ENCODE measurements at regions not wholly inside any gene's neighbourhood (a gene's known extent, or its start where the extent isn't known, plus 50 kb on each side); places are given as distances from the start of the nearest gene placed in this dataset.

DNA sequence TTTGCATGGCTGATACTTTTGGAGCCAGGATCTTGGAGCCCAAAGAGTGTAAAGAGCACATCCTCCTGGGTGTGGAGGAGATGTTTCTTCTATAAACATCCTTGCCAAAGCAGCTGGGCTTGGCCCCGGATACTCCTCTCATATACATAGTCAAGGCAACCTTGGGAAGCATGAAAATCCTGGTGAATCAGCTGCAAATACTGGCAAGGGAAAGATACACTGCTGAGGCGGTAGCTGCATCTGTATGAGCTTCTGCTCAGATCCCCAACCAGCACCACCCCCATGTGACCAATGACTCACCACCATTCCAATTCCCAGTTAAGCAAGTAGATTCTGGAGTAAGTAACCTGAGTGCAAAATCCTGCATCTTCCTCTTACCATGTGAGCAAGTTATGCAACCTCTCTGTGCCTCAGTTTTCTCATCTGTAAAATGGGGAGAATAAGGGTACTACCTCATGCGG is 567.4 kb downstream of the MED13L start:
- no peak for ATAC-seq
- TF ChIP-seq ZNF8 (CRISPR knock-in tag; IDR thresholded peaks at IDR 0.05) (no peak), TCF4 (CRISPR knock-in tag; IDR thresholded peaks at IDR 0.05; ENCODE audit: borderline replicate concordance) (no peak)

DNA sequence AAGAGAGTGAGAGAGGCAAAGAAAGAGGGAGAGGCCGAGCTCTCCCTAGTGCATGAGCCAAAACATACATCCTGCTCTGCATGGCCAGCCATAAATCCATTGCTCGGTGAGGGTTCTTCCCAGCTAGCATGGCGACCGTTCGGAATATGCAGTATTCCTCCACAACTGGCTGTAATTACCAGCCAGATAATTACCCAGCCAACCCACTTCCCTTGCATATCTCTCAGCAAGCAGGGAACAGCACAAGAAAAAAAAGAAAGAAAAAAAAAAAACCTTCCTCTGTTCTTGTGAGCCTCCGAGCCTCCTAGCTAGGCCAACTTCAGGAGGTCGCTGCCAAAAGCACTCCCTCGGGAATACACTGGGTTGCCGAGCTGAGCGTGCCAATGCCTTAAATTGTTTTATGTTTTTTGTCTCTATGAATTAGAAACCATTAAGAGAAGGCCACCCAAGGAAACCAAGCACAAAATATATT is 567.9 kb downstream of the MED13L start:
- ATAC-seq, result no peak
- TF ChIP-seq ARNTL (CRISPR knock-in tag; IDR thresholded peaks at IDR 0.05; ENCODE audit: borderline replicate concordance, low read depth) (no peak), TOX (CRISPR knock-in tag; IDR thresholded peaks at IDR 0.05; ENCODE audit: borderline replicate concordance) (no peak), CSDC2 (CRISPR knock-in tag; IDR thresholded peaks at IDR 0.05) (no peak), GLIS3 (CRISPR knock-in tag; IDR thresholded peaks at IDR 0.05) (no peak), ZNF70 (CRISPR knock-in tag; IDR thresholded peaks at IDR 0.05) (no peak), ESRRG (CRISPR knock-in tag; IDR thresholded peaks at IDR 0.05) (no peak), PPARA (CRISPR knock-in tag; IDR thresholded peaks at IDR 0.05; ENCODE audit: borderline replicate concordance) (no peak)
- TF ChIP-seq, protein P1, sequence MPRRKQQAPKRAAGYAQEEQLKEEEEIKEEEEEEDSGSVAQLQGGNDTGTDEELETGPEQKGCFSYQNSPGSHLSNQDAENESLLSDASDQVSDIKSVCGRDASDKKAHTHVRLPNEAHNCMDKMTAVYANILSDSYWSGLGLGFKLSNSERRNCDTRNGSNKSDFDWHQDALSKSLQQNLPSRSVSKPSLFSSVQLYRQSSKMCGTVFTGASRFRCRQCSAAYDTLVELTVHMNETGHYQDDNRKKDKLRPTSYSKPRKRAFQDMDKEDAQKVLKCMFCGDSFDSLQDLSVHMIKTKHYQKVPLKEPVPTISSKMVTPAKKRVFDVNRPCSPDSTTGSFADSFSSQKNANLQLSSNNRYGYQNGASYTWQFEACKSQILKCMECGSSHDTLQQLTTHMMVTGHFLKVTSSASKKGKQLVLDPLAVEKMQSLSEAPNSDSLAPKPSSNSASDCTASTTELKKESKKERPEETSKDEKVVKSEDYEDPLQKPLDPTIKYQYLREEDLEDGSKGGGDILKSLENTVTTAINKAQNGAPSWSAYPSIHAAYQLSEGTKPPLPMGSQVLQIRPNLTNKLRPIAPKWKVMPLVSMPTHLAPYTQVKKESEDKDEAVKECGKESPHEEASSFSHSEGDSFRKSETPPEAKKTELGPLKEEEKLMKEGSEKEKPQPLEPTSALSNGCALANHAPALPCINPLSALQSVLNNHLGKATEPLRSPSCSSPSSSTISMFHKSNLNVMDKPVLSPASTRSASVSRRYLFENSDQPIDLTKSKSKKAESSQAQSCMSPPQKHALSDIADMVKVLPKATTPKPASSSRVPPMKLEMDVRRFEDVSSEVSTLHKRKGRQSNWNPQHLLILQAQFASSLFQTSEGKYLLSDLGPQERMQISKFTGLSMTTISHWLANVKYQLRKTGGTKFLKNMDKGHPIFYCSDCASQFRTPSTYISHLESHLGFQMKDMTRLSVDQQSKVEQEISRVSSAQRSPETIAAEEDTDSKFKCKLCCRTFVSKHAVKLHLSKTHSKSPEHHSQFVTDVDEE (CRISPR knock-in tag; IDR thresholded peaks at IDR 0.05), result no peak
- TF ChIP-seq, protein P2, sequence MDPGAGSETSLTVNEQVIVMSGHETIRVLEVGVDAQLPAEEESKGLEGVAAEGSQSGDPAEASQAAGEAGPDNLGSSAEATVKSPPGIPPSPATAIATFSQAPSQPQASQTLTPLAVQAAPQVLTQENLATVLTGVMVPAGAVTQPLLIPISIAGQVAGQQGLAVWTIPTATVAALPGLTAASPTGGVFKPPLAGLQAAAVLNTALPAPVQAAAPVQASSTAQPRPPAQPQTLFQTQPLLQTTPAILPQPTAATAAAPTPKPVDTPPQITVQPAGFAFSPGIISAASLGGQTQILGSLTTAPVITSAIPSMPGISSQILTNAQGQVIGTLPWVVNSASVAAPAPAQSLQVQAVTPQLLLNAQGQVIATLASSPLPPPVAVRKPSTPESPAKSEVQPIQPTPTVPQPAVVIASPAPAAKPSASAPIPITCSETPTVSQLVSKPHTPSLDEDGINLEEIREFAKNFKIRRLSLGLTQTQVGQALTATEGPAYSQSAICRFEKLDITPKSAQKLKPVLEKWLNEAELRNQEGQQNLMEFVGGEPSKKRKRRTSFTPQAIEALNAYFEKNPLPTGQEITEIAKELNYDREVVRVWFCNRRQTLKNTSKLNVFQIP (CRISPR knock-in tag; IDR thresholded peaks at IDR 0.05; ENCODE audit: borderline replicate concordance, low read depth), result no peak
- TF ChIP-seq, protein P3, sequence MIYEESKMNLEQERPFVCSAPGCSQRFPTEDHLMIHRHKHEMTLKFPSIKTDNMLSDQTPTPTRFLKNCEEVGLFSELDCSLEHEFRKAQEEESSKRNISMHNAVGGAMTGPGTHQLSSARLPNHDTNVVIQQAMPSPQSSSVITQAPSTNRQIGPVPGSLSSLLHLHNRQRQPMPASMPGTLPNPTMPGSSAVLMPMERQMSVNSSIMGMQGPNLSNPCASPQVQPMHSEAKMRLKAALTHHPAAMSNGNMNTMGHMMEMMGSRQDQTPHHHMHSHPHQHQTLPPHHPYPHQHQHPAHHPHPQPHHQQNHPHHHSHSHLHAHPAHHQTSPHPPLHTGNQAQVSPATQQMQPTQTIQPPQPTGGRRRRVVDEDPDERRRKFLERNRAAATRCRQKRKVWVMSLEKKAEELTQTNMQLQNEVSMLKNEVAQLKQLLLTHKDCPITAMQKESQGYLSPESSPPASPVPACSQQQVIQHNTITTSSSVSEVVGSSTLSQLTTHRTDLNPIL (CRISPR knock-in tag; IDR thresholded peaks at IDR 0.05; ENCODE audit: low read depth), result no peak

DNA sequence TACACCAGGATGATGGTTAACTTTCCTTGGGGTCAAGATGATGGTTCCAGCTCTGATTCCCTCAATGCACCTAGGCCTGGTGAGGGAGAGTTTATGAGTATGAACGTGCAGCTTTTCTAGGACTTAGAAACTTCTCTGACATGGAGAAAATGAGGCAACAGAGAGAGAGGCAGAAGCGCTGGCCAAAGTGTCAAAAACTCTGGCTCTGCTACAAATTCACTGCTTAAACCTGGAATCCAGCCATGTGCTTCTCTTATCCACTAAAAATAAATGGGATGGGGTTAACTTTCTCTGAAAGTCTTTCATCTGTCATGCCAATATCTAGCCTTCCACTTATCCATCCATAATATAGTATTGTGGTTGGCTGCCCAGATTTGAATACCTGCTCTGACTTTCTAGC is 568.7 kb downstream of the MED13L start:
- no peak for ATAC-seq
- TF ChIP-seq ZNF70 (CRISPR knock-in tag; IDR thresholded peaks at IDR 0.05), result no peak
- no peak for TF ChIP-seq TCF4 (CRISPR knock-in tag; IDR thresholded peaks at IDR 0.05; ENCODE audit: borderline replicate concordance)
- no peak for TF ChIP-seq GLIS3 (CRISPR knock-in tag; IDR thresholded peaks at IDR 0.05)
- TF ChIP-seq, protein P3 (CRISPR knock-in tag; IDR thresholded peaks at IDR 0.05; ENCODE audit: low read depth), result no peak
- TF ChIP-seq, protein P4, sequence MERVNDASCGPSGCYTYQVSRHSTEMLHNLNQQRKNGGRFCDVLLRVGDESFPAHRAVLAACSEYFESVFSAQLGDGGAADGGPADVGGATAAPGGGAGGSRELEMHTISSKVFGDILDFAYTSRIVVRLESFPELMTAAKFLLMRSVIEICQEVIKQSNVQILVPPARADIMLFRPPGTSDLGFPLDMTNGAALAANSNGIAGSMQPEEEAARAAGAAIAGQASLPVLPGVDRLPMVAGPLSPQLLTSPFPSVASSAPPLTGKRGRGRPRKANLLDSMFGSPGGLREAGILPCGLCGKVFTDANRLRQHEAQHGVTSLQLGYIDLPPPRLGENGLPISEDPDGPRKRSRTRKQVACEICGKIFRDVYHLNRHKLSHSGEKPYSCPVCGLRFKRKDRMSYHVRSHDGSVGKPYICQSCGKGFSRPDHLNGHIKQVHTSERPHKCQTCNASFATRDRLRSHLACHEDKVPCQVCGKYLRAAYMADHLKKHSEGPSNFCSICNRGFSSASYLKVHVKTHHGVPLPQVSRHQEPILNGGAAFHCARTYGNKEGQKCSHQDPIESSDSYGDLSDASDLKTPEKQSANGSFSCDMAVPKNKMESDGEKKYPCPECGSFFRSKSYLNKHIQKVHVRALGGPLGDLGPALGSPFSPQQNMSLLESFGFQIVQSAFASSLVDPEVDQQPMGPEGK (CRISPR knock-in tag; IDR thresholded peaks at IDR 0.05; ENCODE audit: borderline replicate concordance), result no peak
- TF ChIP-seq ZNF565 (CRISPR knock-in tag; conservative IDR thresholded peaks at IDR 0.05; ENCODE audit: low read depth), result no peak
- no peak for TF ChIP-seq ZC3H10 (CRISPR knock-in tag; IDR thresholded peaks at IDR 0.05)
- TF ChIP-seq OSR1 (CRISPR knock-in tag; IDR thresholded peaks at IDR 0.05), result no peak
- no peak for TF ChIP-seq BACH2 (CRISPR knock-in tag; IDR thresholded peaks at IDR 0.05; ENCODE audit: borderline replicate concordance)
- TF ChIP-seq, protein P5, sequence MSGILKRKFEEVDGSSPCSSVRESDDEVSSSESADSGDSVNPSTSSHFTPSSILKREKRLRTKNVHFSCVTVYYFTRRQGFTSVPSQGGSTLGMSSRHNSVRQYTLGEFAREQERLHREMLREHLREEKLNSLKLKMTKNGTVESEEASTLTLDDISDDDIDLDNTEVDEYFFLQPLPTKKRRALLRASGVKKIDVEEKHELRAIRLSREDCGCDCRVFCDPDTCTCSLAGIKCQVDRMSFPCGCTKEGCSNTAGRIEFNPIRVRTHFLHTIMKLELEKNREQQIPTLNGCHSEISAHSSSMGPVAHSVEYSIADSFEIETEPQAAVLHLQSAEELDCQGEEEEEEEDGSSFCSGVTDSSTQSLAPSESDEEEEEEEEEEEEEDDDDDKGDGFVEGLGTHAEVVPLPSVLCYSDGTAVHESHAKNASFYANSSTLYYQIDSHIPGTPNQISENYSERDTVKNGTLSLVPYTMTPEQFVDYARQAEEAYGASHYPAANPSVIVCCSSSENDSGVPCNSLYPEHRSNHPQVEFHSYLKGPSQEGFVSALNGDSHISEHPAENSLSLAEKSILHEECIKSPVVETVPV (CRISPR knock-in tag; IDR thresholded peaks at IDR 0.05), result no peak
- no peak for TF ChIP-seq ZFP30 (CRISPR knock-in tag; IDR thresholded peaks at IDR 0.05)
- TF ChIP-seq CSDC2 (CRISPR knock-in tag; IDR thresholded peaks at IDR 0.05), result no peak
- no peak for TF ChIP-seq ARNTL (CRISPR knock-in tag; IDR thresholded peaks at IDR 0.05; ENCODE audit: borderline replicate concordance, low read depth)
- no peak for TF ChIP-seq RARB (CRISPR knock-in tag; IDR thresholded peaks at IDR 0.05)
- TF ChIP-seq, protein P2 (CRISPR knock-in tag; IDR thresholded peaks at IDR 0.05; ENCODE audit: borderline replicate concordance, low read depth), result no peak
- TF ChIP-seq TOX (CRISPR knock-in tag; IDR thresholded peaks at IDR 0.05; ENCODE audit: borderline replicate concordance), result no peak
- no peak for TF ChIP-seq ISL1 (CRISPR knock-in tag; IDR thresholded peaks at IDR 0.05)
- no peak for TF ChIP-seq ZNF8 (CRISPR knock-in tag; IDR thresholded peaks at IDR 0.05)
